Stomach (tissue), 4 donors: ENCODE measurements at regions not wholly inside any gene's neighbourhood (a gene's known extent, or its start where the extent isn't known, plus 50 kb on each side); places are given as distances from the start of the nearest gene placed in this dataset.

Experiments used
- CTCF ChIP-seq, 7 experiments: fragments of 450-650 bp in 4 of 7; fragments of 200-600 bp in 3 of 7; sonication (generic) in 3 of 7; IDR thresholded peaks; one replicate each; pipeline ENCODE4 v1.5.1; 2016 to 2019; ENCODE audit warnings: antibody characterized with exemption in 7 of 7, control low read depth in 2 of 7, mild to moderate bottlenecking in 1 of 7
- POLR2AphosphoS5 ChIP-seq, 3 donors: sonication (generic); formaldehyde crosslinking; IDR thresholded peaks; one replicate each; pipeline ENCODE4 v1.6.1; 2016; ENCODE audit warnings: antibody characterized with exemption in 3 of 3

- TF ChIP-seq POLR2AphosphoS5 (IDR thresholded peaks at IDR 0.05) = no peak
- no peak for TF ChIP-seq CTCF (IDR thresholded peaks at IDR 0.05)
Observed at GRCh38 chr2:2516386-2516785, 185.3 kb upstream of the MYT1L start.
